SK-N-MC (cell line): ENCODE measurements at regions not wholly inside any gene's neighbourhood (a gene's known extent, or its start where the extent isn't known, plus 50 kb on each side); places are given as distances from the start of the nearest gene placed in this dataset.

ENCODE experiments used
- EZH2 ChIP-seq: fragments of 200-600 bp; sonication (generic); IDR thresholded peaks from one replicate; pipeline ENCODE4 v1.6.1; 2017; ENCODE audit warnings: antibody characterized with exemption
- POLR2AphosphoS5 ChIP-seq: IDR thresholded peaks from 2 replicates; pipeline ENCODE4 v1.6.1; 2012; ENCODE audit warnings: mild to moderate bottlenecking, low read depth, low read length, borderline replicate concordance

DNA sequence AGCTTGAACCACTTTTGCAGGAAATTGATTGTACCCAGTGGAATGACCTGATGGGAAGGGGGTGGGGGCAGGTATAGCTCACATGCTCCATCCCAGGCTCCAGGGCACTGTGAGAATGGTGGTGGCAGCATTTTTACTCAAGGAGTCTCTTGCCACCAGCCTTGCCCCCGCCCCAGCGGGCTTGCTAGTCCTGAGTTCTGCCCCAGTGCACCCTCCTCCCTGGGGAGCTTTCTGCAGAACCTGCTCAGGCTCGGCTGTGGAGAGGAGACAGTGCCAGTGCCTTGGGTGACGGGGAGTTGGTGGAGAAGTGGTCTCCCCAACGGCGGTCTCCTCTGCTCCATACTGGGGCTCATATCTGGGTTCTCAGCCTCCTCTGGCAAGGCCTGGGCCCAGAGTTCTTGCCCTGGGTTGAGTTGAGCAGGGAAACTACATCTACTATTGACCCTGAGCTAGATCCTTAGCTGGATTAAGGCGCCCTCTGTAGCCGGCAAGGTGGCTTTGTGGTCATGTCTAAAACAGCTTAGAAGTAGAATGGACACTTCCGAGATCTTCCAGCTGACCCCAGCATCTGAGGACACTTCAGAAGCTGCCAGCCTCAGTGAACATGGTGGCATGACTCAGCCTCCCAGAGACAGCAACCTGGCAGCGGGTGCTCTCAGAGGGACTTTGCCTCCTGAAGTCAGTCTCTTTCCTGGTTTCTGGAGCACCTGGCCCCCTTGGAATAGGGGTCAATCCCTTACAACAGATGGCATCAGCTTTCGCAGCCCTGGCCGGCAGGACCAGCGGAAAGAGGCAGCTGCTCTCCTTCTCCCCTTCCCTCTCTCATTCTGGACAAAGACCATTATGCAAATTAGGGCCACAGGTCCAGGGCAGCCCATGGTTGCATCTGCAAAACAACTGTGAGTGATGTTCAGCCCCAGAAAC is 363.4 kb upstream of the MKI67 start:
- TF ChIP-seq POLR2AphosphoS5 (no peak), EZH2 (no peak)
